GM12878 (cell line): ENCODE measurements at regions not wholly inside any gene's neighbourhood (a gene's known extent, or its start where the extent isn't known, plus 50 kb on each side); places are given as distances from the start of the nearest gene placed in this dataset.

Source experiments
- ATAC-seq: fragments of 200-7000 bp; cut with Tn5 transposase; 3 replicates; pipeline ENCODE4 v1.9.1; 2020; ENCODE audit warnings: mild to moderate bottlenecking, moderate library complexity
- BruUV-seq: library from RNA; stranded (reverse); fragments of 400-500 nt; replicated peaks from 2 replicates; lab custom pipeline; 2021; lab: Mats Ljungman, UMichigan
- CTCF ChIA-PET: fragments of 300-600 bp; sonication (Branson Sonifier 250); formaldehyde crosslinking; extraction: SDS; loops from one replicate; lab custom pipeline; 2021; ENCODE audit warnings: inconsistent platforms; lab: Yijun Ruan, JAX
- POLR2A ChIA-PET: fragments of 350-600 bp; formaldehyde crosslinking; extraction: SDS; loops from one replicate; lab custom pipeline; 2021; ENCODE audit warnings: inconsistent platforms; lab: Charles Lee
- RAD21 ChIA-PET: fragments of 300-600 bp; sonication (Branson Sonifier 250); formaldehyde crosslinking; loops from one replicate; lab custom pipeline; 2023; ENCODE audit warnings: antibody characterized with exemption; ENCODE audit not compliant: unreplicated experiment; lab: Charles Lee
- SMC1A ChIA-PET: fragments of 300-600 bp; sonication (Branson Sonifier 250); formaldehyde crosslinking; loops from one replicate; lab custom pipeline; 2023; ENCODE audit not compliant: unreplicated experiment, uncharacterized antibody; lab: Charles Lee
- DNase-seq: peaks from one replicate; pipeline ENCODE4 v3.0.0-alpha.2; 2011; ENCODE audit warnings: low read depth, low spot score
- FAIRE-seq: peaks from 3 replicates; lab custom pipeline; 2011; peaks lifted over from hg19 to GRCh38; lab: Jason Lieb, UNC
- H2AFZ ChIP-seq: 2 replicates; pipeline ENCODE4 v1.6.0; 2011; ENCODE audit warnings: low read depth, low read length, control low read depth; ENCODE audit not compliant: control insufficient read depth
- H3K27ac ChIP-seq: 2 replicates; pipeline ENCODE4 v1.5.1; 2011; ENCODE audit warnings: control low read depth; ENCODE audit not compliant: control insufficient read depth, insufficient read depth
- H3K27me3 ChIP-seq, 2 experiments: replicated peaks in 1 of 2; 2 replicates each; pipeline versions ENCODE4 v1.6.0 to v1.6.1; 2011; ENCODE audit warnings: low read length in 1 of 2; ENCODE audit not compliant: control insufficient read depth in 2 of 2, insufficient read depth in 2 of 2
- H3K36me3 ChIP-seq, 2 experiments: 2 replicates each; pipeline ENCODE4 v1.5.1; 2011; ENCODE audit warnings: low read length in 1 of 2; ENCODE audit not compliant: control insufficient read depth in 2 of 2, insufficient read depth in 2 of 2
- H3K4me1 ChIP-seq: 2 replicates; pipeline ENCODE4 v1.6.1; 2011; ENCODE audit warnings: mild to moderate bottlenecking, low read length, moderate library complexity, mixed read lengths; ENCODE audit not compliant: control insufficient read depth, insufficient read depth
- H3K4me2 ChIP-seq: 2 replicates; pipeline ENCODE4 v1.6.0; 2011; ENCODE audit warnings: control low read depth; ENCODE audit not compliant: control insufficient read depth, insufficient read depth
- H3K4me3 ChIP-seq: fragments of 200-600 bp; sonication (generic); 2 replicates; pipeline ENCODE4 v1.5.1; 2016
- H3K79me2 ChIP-seq: 2 replicates; pipeline ENCODE4 v1.6.0; 2011; ENCODE audit warnings: low read length; ENCODE audit not compliant: control insufficient read depth, insufficient read depth
- H3K9ac ChIP-seq: 2 replicates; pipeline ENCODE4 v1.8.0; 2011; ENCODE audit warnings: low read length, control low read depth, mixed read lengths; ENCODE audit not compliant: control insufficient read depth, insufficient read depth
- H3K9me3 ChIP-seq: replicated peaks from 3 replicates; pipeline ENCODE4 v1.5.1; 2011; ENCODE audit warnings: mild to moderate bottlenecking, low read length; ENCODE audit not compliant: control insufficient read depth, insufficient read depth
- H4K20me1 ChIP-seq: 2 replicates; pipeline ENCODE4 v1.6.0; 2011; ENCODE audit not compliant: control insufficient read depth, insufficient read depth
- BACH1 ChIP-seq: fragments of 450-650 bp; IDR thresholded peaks from 2 replicates; pipeline ENCODE4 v1.6.1; 2017; ENCODE audit warnings: mild to moderate bottlenecking, borderline replicate concordance
- FOXM1 ChIP-seq: IDR thresholded peaks from 2 replicates; pipeline ENCODE4 v1.6.1; 2012; ENCODE audit warnings: low read depth, mild to moderate bottlenecking, inconsistent platforms, low read length, moderate library complexity
- IKZF2 ChIP-seq, 2 experiments: fragments of 450-650 bp; IDR thresholded peaks; 2 replicates each; pipeline ENCODE4 v1.6.1; 2017; ENCODE audit warnings: mild to moderate bottlenecking in 2 of 2, moderate library complexity in 2 of 2
- KLF5 ChIP-seq: fragments of 450-650 bp; IDR thresholded peaks from 2 replicates; pipeline ENCODE4 v1.6.1; 2014; ENCODE audit warnings: mild to moderate bottlenecking; ENCODE audit not compliant: partially characterized antibody
- NFIC ChIP-seq: IDR thresholded peaks from 2 replicates; pipeline ENCODE4 v1.6.1; 2012; ENCODE audit warnings: low read depth, mild to moderate bottlenecking, inconsistent platforms, low read length, moderate library complexity
- PAX8 ChIP-seq: fragments of 450-650 bp; IDR thresholded peaks from 2 replicates; pipeline ENCODE4 v1.6.1; 2017; ENCODE audit warnings: mild to moderate bottlenecking, moderate library complexity
- PML ChIP-seq: IDR thresholded peaks from 2 replicates; pipeline ENCODE4 v1.6.1; 2012; ENCODE audit warnings: low read length, inconsistent platforms
- POLR2AphosphoS2 ChIP-seq: IDR thresholded peaks from 2 replicates; pipeline ENCODE4 v1.6.1; 2011; ENCODE audit warnings: low read depth, mild to moderate bottlenecking, low read length, improper control_type of control experiment, moderate library complexity
- TCF3 ChIP-seq: IDR thresholded peaks from 2 replicates; pipeline ENCODE4 v1.6.1; 2012; ENCODE audit warnings: low read depth, mild to moderate bottlenecking, low read length, borderline replicate concordance; ENCODE audit not compliant: insufficient read depth
- YY1 ChIP-seq: IDR thresholded peaks from 2 replicates; pipeline ENCODE4 v1.6.1; 2011; ENCODE audit warnings: low read depth, mild to moderate bottlenecking, low read length
- WGBS: methylation state at CpG from one replicate; pipeline ENCODE4 v1.1.6; 2016; ENCODE audit warnings: low lambda C conversion rate; ENCODE audit not compliant: insufficient replicate concordance, insufficient coverage; ENCODE audit errors: missing lambda C conversion rate; 5-methylcytosine and 5-hydroxymethylcytosine counted together
- in situ Hi-C: fragments of 300-500 bp; cut with MboI; formaldehyde crosslinking; loops from 9 replicates; pipeline ENCODE4 v1.14.3; 2018; ENCODE audit warnings: mixed read lengths
- intact Hi-C: fragments of 100-400 bp; cut with micrococcal nuclease; formaldehyde crosslinking; loops from one replicate; pipeline ENCODE4 v1.14.2; 2022; ENCODE audit not compliant: unreplicated experiment
- TF ChIP-seq, protein P1 (sequence below): fragments of 450-650 bp; IDR thresholded peaks from 2 replicates; pipeline ENCODE4 v1.6.1; 2017; ENCODE audit warnings: antibody characterized with exemption, mild to moderate bottlenecking, moderate library complexity
- TF ChIP-seq, protein P2 (sequence below): fragments of 450-650 bp; IDR thresholded peaks from 2 replicates; pipeline ENCODE4 v1.6.1; 2017; ENCODE audit warnings: mild to moderate bottlenecking, moderate library complexity

DNA sequence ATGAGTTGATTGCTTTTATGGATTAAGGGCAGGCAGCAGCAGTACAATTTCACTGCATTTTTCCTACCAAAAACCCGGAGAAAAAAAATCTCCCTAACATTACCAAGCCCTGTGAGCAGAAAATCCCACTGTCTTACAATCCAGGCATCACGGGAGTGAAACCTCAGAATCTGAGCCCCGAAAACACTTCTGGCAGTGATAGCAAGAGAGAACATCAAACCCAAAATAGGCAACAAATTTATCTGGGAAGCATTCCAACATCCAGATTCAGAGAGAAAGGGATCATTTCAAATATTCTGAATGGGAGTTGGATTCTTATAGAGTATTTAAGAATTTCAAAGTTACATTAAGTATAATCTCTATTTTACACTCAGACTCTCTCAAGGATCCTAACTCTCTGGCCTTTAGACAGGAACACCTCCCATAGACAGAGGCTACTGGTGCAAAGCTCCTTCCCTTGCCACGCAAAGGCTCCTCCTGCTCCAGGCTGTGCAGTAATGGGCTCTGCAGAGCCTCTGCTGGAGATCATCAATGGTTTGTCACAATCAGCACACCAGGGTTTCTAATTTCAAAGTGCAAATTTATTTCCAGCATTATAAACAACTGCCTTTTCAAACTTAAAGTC is 256.9 kb downstream of the PARM1 start (continued):
- TF ChIP-seq, protein P1, sequence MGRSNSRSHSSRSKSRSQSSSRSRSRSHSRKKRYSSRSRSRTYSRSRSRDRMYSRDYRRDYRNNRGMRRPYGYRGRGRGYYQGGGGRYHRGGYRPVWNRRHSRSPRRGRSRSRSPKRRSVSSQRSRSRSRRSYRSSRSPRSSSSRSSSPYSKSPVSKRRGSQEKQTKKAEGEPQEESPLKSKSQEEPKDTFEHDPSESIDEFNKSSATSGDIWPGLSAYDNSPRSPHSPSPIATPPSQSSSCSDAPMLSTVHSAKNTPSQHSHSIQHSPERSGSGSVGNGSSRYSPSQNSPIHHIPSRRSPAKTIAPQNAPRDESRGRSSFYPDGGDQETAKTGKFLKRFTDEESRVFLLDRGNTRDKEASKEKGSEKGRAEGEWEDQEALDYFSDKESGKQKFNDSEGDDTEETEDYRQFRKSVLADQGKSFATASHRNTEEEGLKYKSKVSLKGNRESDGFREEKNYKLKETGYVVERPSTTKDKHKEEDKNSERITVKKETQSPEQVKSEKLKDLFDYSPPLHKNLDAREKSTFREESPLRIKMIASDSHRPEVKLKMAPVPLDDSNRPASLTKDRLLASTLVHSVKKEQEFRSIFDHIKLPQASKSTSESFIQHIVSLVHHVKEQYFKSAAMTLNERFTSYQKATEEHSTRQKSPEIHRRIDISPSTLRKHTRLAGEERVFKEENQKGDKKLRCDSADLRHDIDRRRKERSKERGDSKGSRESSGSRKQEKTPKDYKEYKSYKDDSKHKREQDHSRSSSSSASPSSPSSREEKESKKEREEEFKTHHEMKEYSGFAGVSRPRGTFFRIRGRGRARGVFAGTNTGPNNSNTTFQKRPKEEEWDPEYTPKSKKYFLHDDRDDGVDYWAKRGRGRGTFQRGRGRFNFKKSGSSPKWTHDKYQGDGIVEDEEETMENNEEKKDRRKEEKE: no peak
- no peak for TF ChIP-seq FOXM1
- TF ChIP-seq POLR2AphosphoS2: no peak
- TF ChIP-seq KLF5: no peak

DNA sequence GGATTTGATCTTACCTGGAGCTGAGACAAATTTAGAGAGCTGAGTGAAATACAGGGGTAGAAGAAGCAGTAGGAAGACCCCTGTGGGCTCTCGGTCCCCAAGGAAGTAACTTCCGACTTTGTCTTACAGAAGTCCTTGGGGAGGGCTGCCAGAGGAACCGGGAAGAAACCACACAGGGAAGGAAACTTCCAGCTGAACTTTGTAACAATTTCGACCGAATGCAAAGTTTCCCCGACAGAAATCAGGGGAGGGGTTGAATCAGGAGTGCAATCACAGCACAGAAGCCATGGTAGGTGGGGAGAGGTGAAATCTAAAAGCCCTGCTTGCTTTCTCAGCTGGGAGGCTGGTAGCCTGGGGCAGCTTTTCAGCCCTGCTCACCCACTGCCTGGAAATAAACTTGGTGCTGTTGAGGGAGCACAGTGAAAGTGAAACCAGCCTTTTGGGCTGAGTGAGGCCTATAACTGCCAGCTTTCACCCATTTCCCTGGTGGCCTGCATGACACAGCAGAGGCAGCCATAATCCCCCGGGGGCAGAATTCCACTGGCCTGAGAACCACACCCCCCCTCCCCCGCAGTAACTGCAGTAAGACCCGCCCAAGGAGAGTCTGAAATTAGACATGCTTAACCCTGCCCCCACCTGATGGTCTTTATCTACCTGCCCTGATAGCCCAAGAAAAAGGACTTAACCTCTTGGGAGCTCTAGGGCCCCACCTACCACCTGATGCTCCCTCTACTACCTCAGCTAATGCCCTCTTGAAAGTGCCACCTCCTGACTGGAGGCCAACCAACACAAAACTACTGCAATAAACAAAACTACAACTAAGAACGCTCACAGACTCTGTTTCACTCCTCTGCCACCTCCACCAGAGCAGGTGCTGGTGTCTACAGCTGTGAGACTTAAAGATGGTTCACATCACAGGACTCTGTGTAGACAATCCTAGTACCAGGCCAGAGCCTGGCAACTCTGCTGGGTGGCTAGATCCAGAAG is 248.2 kb downstream of the PARM1 start:
- BruUV-seq: no TSS peak
- Histone ChIP-seq H3K4me3 (no peak overlapping the region), H3K36me3 (no peaks in the 10 kb centered on the region), H3K4me2 (peak overlapping the region; percentile 74), H4K20me1 (no peaks in the 10 kb centered on the region), H3K79me2 (no peaks in the 10 kb centered on the region), H3K27ac (0 out of 2 replicates have a peak overlapping the region, but pooled peaks have one; percentile 39), H3K9me3 (no peaks in the 10 kb centered on the region; the same call in 2 of the 3 replicates), H2AFZ (peak overlapping the region; percentile 81), H3K27me3 (no peaks in the 10 kb centered on the region), H3K4me1 (peaks cover 13% of the 10 kb centered on the region), H3K9ac (no peak overlapping the region)
- ChIA-PET POLR2A (no interaction called here), SMC1A (interaction anchor here (1.0 to 1.6 kb wide), 4 partner anchors 8 to 73 kb away, joined by 3 to 4 read pairs (median 3); no protein-coding TSS in a partner anchor), RAD21 (interaction anchor here (0.7 kb wide), 1 partner anchor 313 kb away, joined by 4 read pairs; no protein-coding TSS in a partner anchor), CTCF (interaction anchor here (1.3 kb wide), 1 partner anchor 307 kb away, joined by 4 read pairs; no protein-coding TSS in a partner anchor)
- no peak for FAIRE-seq
- WGBS: 13% methylated on average over 10 of the region's 10 CpGs
- ATAC-seq: peak; percentile 94
- in situ Hi-C loops: no loop called here
- intact Hi-C loops: no loop called here
- DNase-seq: peak; percentile 48
- peak; percentile 10 to 45; a peak in 3 of 4 replicates for TF ChIP-seq IKZF2 (IDR thresholded peaks at IDR 0.05)
- TF ChIP-seq, protein P2, sequence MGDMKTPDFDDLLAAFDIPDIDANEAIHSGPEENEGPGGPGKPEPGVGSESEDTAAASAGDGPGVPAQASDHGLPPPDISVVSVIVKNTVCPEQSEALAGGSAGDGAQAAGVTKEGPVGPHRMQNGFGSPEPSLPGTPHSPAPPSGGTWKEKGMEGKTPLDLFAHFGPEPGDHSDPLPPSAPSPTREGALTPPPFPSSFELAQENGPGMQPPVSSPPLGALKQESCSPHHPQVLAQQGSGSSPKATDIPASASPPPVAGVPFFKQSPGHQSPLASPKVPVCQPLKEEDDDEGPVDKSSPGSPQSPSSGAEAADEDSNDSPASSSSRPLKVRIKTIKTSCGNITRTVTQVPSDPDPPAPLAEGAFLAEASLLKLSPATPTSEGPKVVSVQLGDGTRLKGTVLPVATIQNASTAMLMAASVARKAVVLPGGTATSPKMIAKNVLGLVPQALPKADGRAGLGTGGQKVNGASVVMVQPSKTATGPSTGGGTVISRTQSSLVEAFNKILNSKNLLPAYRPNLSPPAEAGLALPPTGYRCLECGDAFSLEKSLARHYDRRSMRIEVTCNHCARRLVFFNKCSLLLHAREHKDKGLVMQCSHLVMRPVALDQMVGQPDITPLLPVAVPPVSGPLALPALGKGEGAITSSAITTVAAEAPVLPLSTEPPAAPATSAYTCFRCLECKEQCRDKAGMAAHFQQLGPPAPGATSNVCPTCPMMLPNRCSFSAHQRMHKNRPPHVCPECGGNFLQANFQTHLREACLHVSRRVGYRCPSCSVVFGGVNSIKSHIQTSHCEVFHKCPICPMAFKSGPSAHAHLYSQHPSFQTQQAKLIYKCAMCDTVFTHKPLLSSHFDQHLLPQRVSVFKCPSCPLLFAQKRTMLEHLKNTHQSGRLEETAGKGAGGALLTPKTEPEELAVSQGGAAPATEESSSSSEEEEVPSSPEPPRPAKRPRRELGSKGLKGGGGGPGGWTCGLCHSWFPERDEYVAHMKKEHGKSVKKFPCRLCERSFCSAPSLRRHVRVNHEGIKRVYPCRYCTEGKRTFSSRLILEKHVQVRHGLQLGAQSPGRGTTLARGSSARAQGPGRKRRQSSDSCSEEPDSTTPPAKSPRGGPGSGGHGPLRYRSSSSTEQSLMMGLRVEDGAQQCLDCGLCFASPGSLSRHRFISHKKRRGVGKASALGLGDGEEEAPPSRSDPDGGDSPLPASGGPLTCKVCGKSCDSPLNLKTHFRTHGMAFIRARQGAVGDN: no peak
- 0 out of 2 replicates have a peak, but pooled peaks have one; percentile 17 for TF ChIP-seq NFIC
- no peak for TF ChIP-seq TCF3
- TF ChIP-seq BACH1: no peak
- peak; percentile 74 for TF ChIP-seq YY1
- TF ChIP-seq PAX8: no peak
- TF ChIP-seq KLF5: no peak
- no peak for TF ChIP-seq PML
